Adrenal gland (tissue), 9 donors: ENCODE measurements at regions not wholly inside any gene's neighbourhood (a gene's known extent, or its start where the extent isn't known, plus 50 kb on each side); places are given as distances from the start of the nearest gene placed in this dataset.

Experiments used
- DNase-seq, 7 donors: peaks; one replicate each; pipeline ENCODE4 v3.0.0-alpha.2; 2019 to 2020
- H3K27ac ChIP-seq, 5 donors: fragments of 200-600 bp; sonication (generic) in 4 of 5; 1 replicate in 3 of 5; 2 replicates in 2 of 5; pipeline versions ENCODE4 v1.5.1 to v1.8.0; 2016 to 2020; ENCODE audit warnings: mild to moderate bottlenecking in 1 of 5
- H3K27me3 ChIP-seq: fragments of 200-600 bp; 2 replicates; pipeline ENCODE4 v1.8.0; 2021
- H3K36me3 ChIP-seq, 2 donors: fragments of 200-600 bp; replicated peaks in 1 of 2; 1 replicate in 1 of 2; 2 replicates in 1 of 2; pipeline versions ENCODE4 v1.5.1 to v1.8.0; 2018 to 2022
- H3K4me1 ChIP-seq, 2 donors: fragments of 200-600 bp; replicated peaks in 1 of 2; 1 replicate in 1 of 2; 2 replicates in 1 of 2; pipeline versions ENCODE4 v1.5.1 to v1.8.0; 2018 to 2021
- H3K4me3 ChIP-seq, 4 donors: fragments of 200-600 bp; sonication (generic) in 3 of 4; one replicate each; pipeline ENCODE4 v1.5.1; 2016 to 2018
- H3K9me3 ChIP-seq, 3 donors: fragments of 200-600 bp; sonication (generic) in 1 of 3; replicated peaks in 1 of 3; 1 replicate in 2 of 3; 2 replicates in 1 of 3; pipeline versions ENCODE4 v1.5.1 to v1.8.0; 2016 to 2021
- CTCF ChIP-seq, 6 experiments: fragments of 450-650 bp in 4 of 6; fragments of 200-600 bp in 2 of 6; sonication (generic) in 1 of 6; IDR thresholded peaks; 1 replicate in 5 of 6; 2 replicates in 1 of 6; pipeline versions ENCODE4 v1.5.1 to v1.8.0; 2016 to 2021; ENCODE audit warnings: antibody characterized with exemption in 6 of 6, mild to moderate bottlenecking in 2 of 6, moderate library complexity in 1 of 6
- POLR2A ChIP-seq, 2 donors: fragments of 450-650 bp; IDR thresholded peaks; one replicate each; pipeline ENCODE4 v1.6.1; 2017; ENCODE audit warnings: antibody characterized with exemption in 2 of 2, mild to moderate bottlenecking in 2 of 2, moderate library complexity in 1 of 2
- WGBS, 4 donors: extraction: QIAGEN DNeasy Blood & Tissue Kit in 2 of 4; methylation state at CpG; one replicate each; pipeline versions ENCODE4 v1.1.5 to v1.1.7; 2013 to 2017; 5-methylcytosine and 5-hydroxymethylcytosine counted together
- intact Hi-C, 2 donors: fragments of 100-400 bp; cut with DNase I; formaldehyde crosslinking; loops; one replicate each; pipeline versions ENCODE4 v1.14.1 to v1.15.0; 2022 to 2023
- donor health status: healthy with polysubstance abuse.
- donor health status: Bipolar disorder and iron deficiency.
- donor health status: DM: yes; HTN: yes; CAD: no.
- donor health status: DM: no; HTN: no; CAD: no.
- donor health status: DM: no; HTN: no; CAD: no.

- no peak overlapping the region for H3K27ac ChIP-seq
- H3K4me3 ChIP-seq: no peak overlapping the region
- H3K36me3 ChIP-seq: no peaks in the 10 kb centered on the region
- TF ChIP-seq POLR2A (IDR thresholded peaks at IDR 0.05) (no peak), CTCF (IDR thresholded peaks at IDR 0.05) (no peak)
- no peaks in the 10 kb centered on the region for H3K4me1 ChIP-seq
- H3K27me3 ChIP-seq: no peaks in the 10 kb centered on the region
- WGBS, 4 donors: 69 to 75% (median 74%) methylated on average over 6 of the region's 6 CpGs
- DNase-seq: no peak
- H3K9me3 ChIP-seq: no peaks in the 10 kb centered on the region
- intact Hi-C loops: no loop called here
These were observed 73.7 kb downstream of the LMO4 start for GRCh38 chr1:87402241-87403002.

- intact Hi-C loops: no loop called here
- 57 to 82% (median 77%) methylated on average over 5 to 7 of the region's 7 CpGs for WGBS, 4 donors
- H3K27me3 ChIP-seq: no peaks in the 10 kb centered on the region
- H3K27ac ChIP-seq: no peak overlapping the region
- TF ChIP-seq CTCF (IDR thresholded peaks at IDR 0.05) (no peak), POLR2A (IDR thresholded peaks at IDR 0.05) (no peak)
- no peak overlapping the region for H3K4me3 ChIP-seq
- no peaks in the 10 kb centered on the region for H3K9me3 ChIP-seq
- H3K4me1 ChIP-seq: no peaks in the 10 kb centered on the region
- no peaks in the 10 kb centered on the region for H3K36me3 ChIP-seq
- no peak for DNase-seq
These were observed 74.6 kb downstream of the LMO4 start for GRCh38 chr1:87403061-87403820.

GRCh38 chr1:87404296-87404695 lies 75.6 kb downstream of the LMO4 start:
- WGBS, 4 donors: 77 to 82% (median 81%) methylated on average over 3 of the region's 3 CpGs
- no peaks in the 10 kb centered on the region for H3K36me3 ChIP-seq
- H3K4me3 ChIP-seq: no peak overlapping the region
- H3K27ac ChIP-seq: no peak overlapping the region
- intact Hi-C loops: no loop called here
- no peaks in the 10 kb centered on the region for H3K9me3 ChIP-seq
- no peak for DNase-seq
- no peaks in the 10 kb centered on the region for H3K27me3 ChIP-seq
- H3K4me1 ChIP-seq: no peaks in the 10 kb centered on the region
- no peak for TF ChIP-seq POLR2A (IDR thresholded peaks at IDR 0.05)
- no peak for TF ChIP-seq CTCF (IDR thresholded peaks at IDR 0.05)

DNA sequence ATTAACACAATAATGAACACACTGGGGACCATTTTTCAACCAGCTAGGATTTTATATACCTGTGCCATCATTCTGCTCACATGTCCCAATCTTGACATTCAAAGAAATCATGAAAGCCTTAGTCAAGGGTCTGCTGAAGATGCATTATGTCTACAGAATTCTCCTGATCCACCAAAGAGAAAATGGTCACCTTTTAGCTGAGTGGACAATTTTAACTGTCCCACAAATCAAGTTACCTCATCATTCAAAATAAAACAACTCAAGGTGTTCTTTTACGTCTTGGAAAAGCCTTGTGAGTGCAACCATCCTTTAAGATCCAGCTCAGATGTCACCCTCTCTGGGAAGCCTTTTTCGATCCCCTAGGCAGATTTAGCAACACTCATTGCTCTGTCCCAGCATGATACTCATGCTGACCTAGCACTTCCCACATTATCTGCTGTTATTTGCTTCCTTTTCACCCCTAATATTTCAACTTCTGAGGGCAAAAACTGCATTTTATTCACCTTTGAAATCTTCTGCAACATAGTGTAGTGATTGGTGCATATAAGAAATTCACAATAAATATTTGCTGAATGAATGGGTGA lies 80.1 kb downstream of the LMO4 start:
- no peaks in the 10 kb centered on the region for H3K36me3 ChIP-seq
- WGBS, 4 donors: 57 to 69% (median 63%) methylated on average over 2 of the region's 2 CpGs
- H3K9me3 ChIP-seq: no peaks in the 10 kb centered on the region
- H3K27ac ChIP-seq: no peak overlapping the region
- H3K4me1 ChIP-seq: no peaks in the 10 kb centered on the region
- no peaks in the 10 kb centered on the region for H3K27me3 ChIP-seq
- TF ChIP-seq CTCF (IDR thresholded peaks at IDR 0.05) (no peak), POLR2A (IDR thresholded peaks at IDR 0.05) (no peak)
- H3K4me3 ChIP-seq: no peak overlapping the region
- intact Hi-C loops: no loop called here
- no peak for DNase-seq
